HFF-Myc (cell line): ENCODE measurements at regions not wholly inside any gene's neighbourhood (a gene's known extent, or its start where the extent isn't known, plus 50 kb on each side); places are given as distances from the start of the nearest gene placed in this dataset.

Experiments used
- DNase-seq: peaks from one replicate; pipeline ENCODE4 v3.0.0-alpha.2; 2011; ENCODE audit warnings: low read depth; ENCODE audit errors: extremely low read depth
- H3K4me3 ChIP-seq: replicated peaks from 2 replicates; pipeline ENCODE4 v1.5.1; 2011; ENCODE audit warnings: low read depth, mild to moderate bottlenecking, control low read depth, low read length
- TF ChIP-seq, protein P1 (sequence below): IDR thresholded peaks from 2 replicates; pipeline ENCODE4 v1.5.1; 2012; ENCODE audit warnings: mild to moderate bottlenecking, low read depth, low read length, control low read depth; ENCODE audit errors: missing control alignments

DNA sequence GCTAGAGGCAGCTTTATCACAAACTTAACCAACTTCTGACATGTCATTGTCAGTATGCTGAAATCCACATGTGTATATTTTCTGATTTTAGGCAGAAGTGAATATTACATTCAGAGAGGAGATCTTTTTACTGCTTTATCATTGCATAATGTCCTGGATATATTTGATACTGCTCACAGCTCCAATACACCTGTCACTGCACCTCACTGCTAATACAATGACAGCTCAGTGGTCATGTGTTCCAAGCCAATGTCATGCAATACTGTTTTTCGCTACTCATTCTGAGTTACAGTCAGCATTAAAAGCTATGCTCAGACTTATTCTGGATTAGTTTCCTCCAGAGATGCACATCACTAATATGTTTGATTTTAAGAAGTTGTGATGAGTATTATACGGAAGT, 1604.6 kb downstream of the HACE1 start:
- no peak for DNase-seq
- TF ChIP-seq, protein P1, sequence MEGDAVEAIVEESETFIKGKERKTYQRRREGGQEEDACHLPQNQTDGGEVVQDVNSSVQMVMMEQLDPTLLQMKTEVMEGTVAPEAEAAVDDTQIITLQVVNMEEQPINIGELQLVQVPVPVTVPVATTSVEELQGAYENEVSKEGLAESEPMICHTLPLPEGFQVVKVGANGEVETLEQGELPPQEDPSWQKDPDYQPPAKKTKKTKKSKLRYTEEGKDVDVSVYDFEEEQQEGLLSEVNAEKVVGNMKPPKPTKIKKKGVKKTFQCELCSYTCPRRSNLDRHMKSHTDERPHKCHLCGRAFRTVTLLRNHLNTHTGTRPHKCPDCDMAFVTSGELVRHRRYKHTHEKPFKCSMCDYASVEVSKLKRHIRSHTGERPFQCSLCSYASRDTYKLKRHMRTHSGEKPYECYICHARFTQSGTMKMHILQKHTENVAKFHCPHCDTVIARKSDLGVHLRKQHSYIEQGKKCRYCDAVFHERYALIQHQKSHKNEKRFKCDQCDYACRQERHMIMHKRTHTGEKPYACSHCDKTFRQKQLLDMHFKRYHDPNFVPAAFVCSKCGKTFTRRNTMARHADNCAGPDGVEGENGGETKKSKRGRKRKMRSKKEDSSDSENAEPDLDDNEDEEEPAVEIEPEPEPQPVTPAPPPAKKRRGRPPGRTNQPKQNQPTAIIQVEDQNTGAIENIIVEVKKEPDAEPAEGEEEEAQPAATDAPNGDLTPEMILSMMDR, result no peak
- H3K4me3 ChIP-seq, result no peak overlapping the region

DNA sequence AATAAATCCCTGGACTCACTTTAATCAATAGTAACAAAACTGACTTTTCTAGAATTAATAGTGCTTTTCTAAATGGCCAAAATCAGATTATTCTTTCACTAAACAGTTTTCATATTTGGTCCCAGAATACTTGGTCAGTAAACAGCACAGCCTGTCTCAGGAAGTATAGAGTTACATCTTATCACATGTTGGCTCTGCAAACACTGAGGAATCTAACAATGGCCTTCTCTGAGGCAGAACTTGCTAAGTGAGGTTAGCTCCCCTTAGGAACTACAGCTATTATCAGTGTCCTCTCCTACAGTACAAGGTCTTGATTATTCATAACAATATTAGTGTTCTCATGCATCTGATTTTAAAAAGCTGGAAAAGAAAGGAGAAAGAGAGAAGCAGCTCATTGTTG, 1622.8 kb downstream of the HACE1 start:
- H3K4me3 ChIP-seq, result no peak overlapping the region
- DNase-seq, result no peak
- TF ChIP-seq, protein P1, result no peak

DNA sequence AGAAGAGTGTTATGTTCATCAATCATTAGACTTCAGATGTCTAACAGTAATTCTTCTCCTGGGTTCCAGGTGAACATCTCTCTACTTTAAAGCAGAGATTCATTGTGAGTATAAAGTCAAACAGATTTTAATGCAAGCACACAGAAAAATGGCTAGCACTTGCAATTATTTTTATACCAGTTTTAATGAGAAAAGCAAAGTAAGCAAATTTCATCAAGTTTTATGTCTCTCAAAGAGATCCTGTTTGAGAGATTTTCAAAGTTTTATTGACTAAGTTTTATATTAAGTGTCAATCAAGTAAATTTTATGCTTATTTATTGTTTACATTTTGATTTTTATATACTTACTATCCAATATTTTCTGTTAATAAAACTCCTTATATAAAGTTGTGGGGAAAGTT, 1628.5 kb downstream of the HACE1 start:
- TF ChIP-seq, protein P1, result no peak
- DNase-seq, result no peak
- H3K4me3 ChIP-seq, result no peak overlapping the region

DNA sequence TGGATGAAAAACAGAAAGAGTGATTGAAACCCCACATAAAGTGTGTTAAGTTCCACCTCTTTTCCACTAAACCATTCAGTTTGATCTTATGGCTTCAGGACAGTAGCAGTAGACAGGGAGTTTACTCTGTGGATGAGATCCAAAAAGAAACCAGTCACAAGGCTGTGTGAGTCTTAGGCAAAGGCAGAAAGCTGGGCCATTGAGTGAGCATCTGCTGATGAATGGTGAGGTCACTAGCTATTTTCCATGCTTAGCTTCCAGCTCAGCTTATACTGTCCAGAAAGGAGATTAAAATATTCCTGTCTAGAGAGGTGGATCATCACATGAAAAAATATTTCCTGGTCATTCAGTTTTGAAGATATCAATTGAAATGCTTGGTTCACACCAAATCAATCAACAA, 1643.9 kb downstream of the HACE1 start:
- no peak for DNase-seq
- TF ChIP-seq, protein P1, result no peak

DNA sequence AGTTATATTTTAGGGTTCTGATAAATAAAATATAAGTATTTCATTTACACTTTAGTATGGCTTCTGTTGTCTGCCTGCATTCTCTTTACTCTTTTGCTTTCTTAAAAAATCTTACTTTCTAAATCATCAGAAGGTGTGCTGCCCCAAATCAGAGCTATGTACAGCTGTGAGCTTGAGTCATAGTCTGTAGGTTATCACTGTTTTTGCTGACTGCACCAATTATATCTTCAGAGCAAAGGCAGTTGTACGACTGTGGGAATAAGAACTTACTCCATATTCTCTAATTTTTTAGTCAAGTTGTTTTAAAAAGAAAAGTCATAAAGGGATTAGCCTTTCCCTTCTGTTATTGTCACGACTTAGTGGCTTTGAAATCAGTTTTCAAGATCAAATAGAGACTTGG, 1649.0 kb downstream of the HACE1 start:
- no peak overlapping the region for H3K4me3 ChIP-seq
- DNase-seq, result no peak
- TF ChIP-seq, protein P1, result no peak

More for the DNA sequence above, 1643.9 kb downstream of the HACE1 start:
- no peak overlapping the region for H3K4me3 ChIP-seq

DNA sequence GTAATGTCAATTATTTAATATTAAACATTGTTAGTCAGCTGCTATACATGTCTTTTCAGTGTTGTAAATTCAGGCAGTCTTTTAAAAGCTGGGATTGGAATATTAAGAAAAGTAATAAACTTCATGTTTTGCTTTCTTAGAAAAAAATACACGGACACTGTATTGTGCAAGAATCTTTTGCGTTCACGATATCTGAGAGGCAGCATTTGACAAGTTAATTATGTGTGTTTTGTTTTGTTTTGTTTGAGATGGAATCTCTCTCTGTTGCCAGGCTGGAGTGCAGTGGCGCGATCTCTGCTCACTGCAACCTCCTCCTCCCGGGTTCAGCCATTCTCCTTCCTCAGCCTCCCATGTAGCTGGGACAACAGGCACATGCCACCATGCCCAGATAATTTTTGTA, 1661.3 kb downstream of the HACE1 start:
- H3K4me3 ChIP-seq, result no peak overlapping the region
- TF ChIP-seq, protein P1, result no peak
- DNase-seq, result no peak

DNA sequence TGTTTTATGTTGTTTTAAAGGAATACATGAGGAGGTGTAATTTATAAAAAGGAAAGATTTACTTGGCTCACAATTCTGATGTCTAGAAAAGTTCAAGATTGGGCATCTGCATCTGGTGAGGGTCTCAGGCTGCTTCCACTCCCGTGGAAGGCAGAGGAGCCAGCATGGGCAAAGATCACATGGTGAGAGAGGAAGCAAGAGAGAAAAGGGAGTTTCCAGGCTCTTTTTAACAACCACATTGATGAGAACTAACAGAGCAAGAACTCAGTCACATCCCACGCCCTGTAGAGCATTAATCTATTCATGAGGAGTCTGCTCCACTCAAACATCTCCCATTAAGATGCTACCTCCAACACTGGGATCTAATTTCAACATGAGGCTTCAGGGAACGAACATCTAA, 1666.3 kb downstream of the HACE1 start:
- no peak for DNase-seq
- H3K4me3 ChIP-seq, result no peak overlapping the region
- TF ChIP-seq, protein P1, result no peak
